ENCODE measurements at regions not wholly inside any gene's neighbourhood (a gene's known extent, or its start where the extent isn't known, plus 50 kb on each side); places are given as distances from the start of the nearest gene placed in this dataset.
A peak's percentile ranks its signal among the peaks of the same experiment; 100 is the strongest.

GRCh38 chr1:5485968-5486696 is 506.1 kb downstream of the NPHP4 start:
- H3K9me3 Mint-ChIP-seq = no peaks in the 10 kb centered on the region
- DNase-seq (no peak), ATAC-seq (no peak)
- H3K27me3 Mint-ChIP-seq = peaks cover 7% of the 10 kb centered on the region
- H3K4me3 Mint-ChIP-seq = no peak overlapping the region
- intact Hi-C loops (cut with micrococcal nuclease) = no loop called here
- POLR2A ChIA-PET = no interaction called here
- TF ChIP-seq CTCF (IDR thresholded peaks at IDR 0.05) = no peak
- H3K4me1 Mint-ChIP-seq (ENCODE audit: low read depth) = peaks cover 8% of the 10 kb centered on the region
- CTCF ChIA-PET = interaction anchor here (1.1 kb wide), 1 partner anchor 24 kb away, joined by 3 read pairs; no protein-coding TSS in a partner anchor
- no peaks in the 10 kb centered on the region for H3K36me3 Mint-ChIP-seq (ENCODE audit: low read depth)
- no peak overlapping the region for H3K27ac Mint-ChIP-seq

- ChIA-PET POLR2A (no interaction called here), CTCF (interaction anchor here (1.1 kb wide), 1 partner anchor 25 kb away, joined by 3 read pairs; no protein-coding TSS in a partner anchor)
- Mint-ChIP-seq H3K4me1 (ENCODE audit: low read depth) (peaks cover 8% of the 10 kb centered on the region), H3K4me3 (no peak overlapping the region), H3K36me3 (ENCODE audit: low read depth) (no peaks in the 10 kb centered on the region), H3K9me3 (no peaks in the 10 kb centered on the region), H3K27ac (no peak overlapping the region), H3K27me3 (peaks cover 7% of the 10 kb centered on the region)
- no peak for TF ChIP-seq CTCF (IDR thresholded peaks at IDR 0.05)
- ATAC-seq (no peak), DNase-seq (no peak)
- intact Hi-C loops (cut with micrococcal nuclease) = no loop called here
These were observed 506.8 kb downstream of the NPHP4 start for GRCh38 chr1:5485436-5485835.

GRCh38 chr1:5484451-5485165 is 507.6 kb downstream of the NPHP4 start:
- DNase-seq (no peak), ATAC-seq (no peak)
- Mint-ChIP-seq H3K27me3 (peaks cover 4% of the 10 kb centered on the region), H3K9me3 (no peaks in the 10 kb centered on the region), H3K4me1 (ENCODE audit: low read depth) (peaks cover 8% of the 10 kb centered on the region), H3K4me3 (no peak overlapping the region), H3K27ac (no peak overlapping the region), H3K36me3 (ENCODE audit: low read depth) (no peaks in the 10 kb centered on the region)
- intact Hi-C loops (cut with micrococcal nuclease) = no loop called here
- TF ChIP-seq CTCF (IDR thresholded peaks at IDR 0.05) = no peak
- POLR2A ChIA-PET = no interaction called here
- CTCF ChIA-PET = no interaction called here

GRCh38 chr1:5481889-5482288 is 510.3 kb downstream of the NPHP4 start:
- Mint-ChIP-seq H3K4me1 (ENCODE audit: low read depth) (peaks cover 8% of the 10 kb centered on the region), H3K9me3 (no peaks in the 10 kb centered on the region), H3K36me3 (ENCODE audit: low read depth) (no peaks in the 10 kb centered on the region), H3K4me3 (no peak overlapping the region), H3K27me3 (peaks cover 7% of the 10 kb centered on the region), H3K27ac (no peak overlapping the region)
- DNase-seq (peak; percentile 68), ATAC-seq (peak; percentile 92)
- ChIA-PET CTCF (interaction anchor here (1.0 to 1.4 kb wide), 5 partner anchors 9 to 196 kb away, joined by 3 to 6 read pairs (median 4); no protein-coding TSS in a partner anchor), POLR2A (no interaction called here)
- intact Hi-C loops (cut with micrococcal nuclease) = no loop called here
- TF ChIP-seq CTCF (IDR thresholded peaks at IDR 0.05) = peak; percentile 57

- ChIA-PET CTCF (interaction anchor here (1.0 to 1.4 kb wide), 3 partner anchors 10 to 29 kb away, joined by 3 to 6 read pairs (median 6); no protein-coding TSS in a partner anchor), POLR2A (no interaction called here)
- intact Hi-C loops (cut with micrococcal nuclease) = no loop called here
- no peaks in the 10 kb centered on the region for H3K36me3 Mint-ChIP-seq (ENCODE audit: low read depth)
- no peak overlapping the region for H3K4me3 Mint-ChIP-seq
- H3K9me3 Mint-ChIP-seq = no peaks in the 10 kb centered on the region
- ATAC-seq (no peak), DNase-seq (no peak)
- H3K4me1 Mint-ChIP-seq (ENCODE audit: low read depth) = peaks cover 8% of the 10 kb centered on the region
- peaks cover 7% of the 10 kb centered on the region for H3K27me3 Mint-ChIP-seq
- H3K27ac Mint-ChIP-seq = no peak overlapping the region
- TF ChIP-seq CTCF (IDR thresholded peaks at IDR 0.05) = no peak
These were observed 511.3 kb downstream of the NPHP4 start for GRCh38 chr1:5480906-5481305.

Measured in activated CD8-positive, alpha-beta T cell treated with anti-CD3 and anti-CD28 coated beads for 36 hours (primary cell).